GM12891 (cell line): ENCODE measurements at regions not wholly inside any gene's neighbourhood (a gene's known extent, or its start where the extent isn't known, plus 50 kb on each side); places are given as distances from the start of the nearest gene placed in this dataset.
"Not testable (repeated sequence)": the region's sequence is repeated elsewhere in the genome, so short reads cannot be mapped to it uniquely, and the experiment has no call there.

Experiments used
- DNase-seq: peaks from one replicate; pipeline ENCODE4 v3.0.0; 2011; ENCODE audit warnings: low spot score; ENCODE audit not compliant: insufficient read length
- FAIRE-seq: peaks from 2 replicates; lab custom pipeline; 2011; peaks lifted over from hg19 to GRCh38; lab: Jason Lieb, UNC
- PAX5 ChIP-seq: IDR thresholded peaks from 2 replicates; pipeline ENCODE4 v1.6.1; 2011; ENCODE audit warnings: low read length, moderate library complexity, mild to moderate bottlenecking; ENCODE audit not compliant: insufficient read depth, severe bottlenecking
- POLR2A ChIP-seq: IDR thresholded peaks from 2 replicates; pipeline ENCODE4 v1.6.1; 2011; ENCODE audit warnings: low read depth, low read length, control low read depth
- POLR2AphosphoS5 ChIP-seq: IDR thresholded peaks from 2 replicates; pipeline ENCODE4 v1.6.1; 2011; ENCODE audit warnings: low read depth, low read length, control low read depth
- POU2F2 ChIP-seq: IDR thresholded peaks from 2 replicates; pipeline ENCODE4 v1.6.1; 2011; ENCODE audit warnings: low read depth, mild to moderate bottlenecking, control low read depth, low read length, moderate library complexity
- SPI1 ChIP-seq: IDR thresholded peaks from 2 replicates; pipeline ENCODE4 v1.6.1; 2011; ENCODE audit warnings: low read depth, low read length, control low read depth
- TAF1 ChIP-seq: IDR thresholded peaks from 2 replicates; pipeline ENCODE4 v1.6.1; 2011; ENCODE audit warnings: low read depth, low read length, control low read depth

DNA sequence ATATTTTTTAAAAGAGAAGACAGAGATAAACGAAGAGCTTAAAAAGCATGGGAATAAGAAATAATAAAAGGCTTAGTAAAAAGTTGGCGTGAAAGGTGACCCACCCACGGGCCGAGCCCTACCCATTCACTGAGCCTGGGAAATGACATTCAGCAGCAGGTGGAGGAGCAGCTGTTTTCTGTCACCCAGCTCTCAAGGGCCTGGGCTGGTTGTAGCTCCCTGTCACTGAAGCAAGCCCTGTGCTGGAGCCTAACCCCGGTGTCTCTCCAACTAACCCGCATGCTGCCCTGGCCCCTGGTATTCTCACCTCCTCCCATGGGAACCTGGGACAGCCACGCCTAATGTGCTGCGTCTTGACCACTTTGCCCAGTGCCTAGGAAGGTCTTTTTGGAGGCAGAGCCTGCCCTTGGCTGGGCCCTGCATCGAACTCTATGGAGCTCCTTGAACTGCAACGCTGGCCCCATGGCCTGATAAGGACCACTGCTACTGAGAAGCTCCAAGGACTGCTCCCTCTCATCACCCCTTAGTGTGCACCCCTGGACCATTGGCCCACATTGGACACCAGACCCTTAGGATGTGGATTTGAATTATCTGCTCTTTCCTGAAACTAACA, 68.8 kb upstream of the IYD start:
- no peak for FAIRE-seq
- no peak for TF ChIP-seq PAX5
- no peak for TF ChIP-seq POLR2A
- TF ChIP-seq POLR2AphosphoS5: no peak
- TF ChIP-seq TAF1: no peak
- no peak for TF ChIP-seq POU2F2
- TF ChIP-seq SPI1: no peak
- no peak for DNase-seq

DNA sequence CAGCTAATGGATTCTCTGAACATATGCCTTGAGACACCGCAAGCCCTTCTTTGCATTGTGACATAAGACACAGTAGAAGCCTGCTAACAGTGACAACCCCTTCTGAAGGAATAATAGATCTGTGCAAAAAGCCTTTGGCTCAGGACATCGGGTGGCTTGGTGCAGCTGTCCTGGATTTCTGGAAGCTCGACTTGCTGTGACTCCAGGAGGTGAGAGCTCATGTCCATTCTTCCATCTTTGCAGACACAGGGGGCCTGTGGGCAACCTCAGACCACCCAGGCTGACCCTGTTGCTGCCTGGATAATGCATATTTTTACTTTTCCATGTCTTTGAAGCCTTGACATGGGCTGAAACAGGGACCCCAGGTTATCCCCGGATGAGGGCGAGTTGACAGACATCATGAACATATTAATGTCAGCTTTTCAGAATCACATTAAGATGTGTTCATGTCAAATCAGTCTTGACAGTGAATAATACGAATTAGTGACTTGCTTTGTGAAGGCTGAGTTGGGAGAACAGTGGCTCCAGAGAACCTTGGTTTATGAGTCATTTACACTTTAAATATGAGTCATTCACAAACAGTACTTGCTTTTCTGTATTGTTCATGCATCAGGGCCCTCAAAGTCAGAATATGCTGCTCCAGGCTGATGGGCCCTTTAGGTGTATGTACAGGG, 66.8 kb upstream of the IYD start:
- TF ChIP-seq POU2F2 (no peak), SPI1 (no peak), POLR2AphosphoS5 (no peak), POLR2A (no peak), TAF1 (no peak), PAX5 (no peak)
- FAIRE-seq (no peak), DNase-seq (peak; percentile 21)

DNA sequence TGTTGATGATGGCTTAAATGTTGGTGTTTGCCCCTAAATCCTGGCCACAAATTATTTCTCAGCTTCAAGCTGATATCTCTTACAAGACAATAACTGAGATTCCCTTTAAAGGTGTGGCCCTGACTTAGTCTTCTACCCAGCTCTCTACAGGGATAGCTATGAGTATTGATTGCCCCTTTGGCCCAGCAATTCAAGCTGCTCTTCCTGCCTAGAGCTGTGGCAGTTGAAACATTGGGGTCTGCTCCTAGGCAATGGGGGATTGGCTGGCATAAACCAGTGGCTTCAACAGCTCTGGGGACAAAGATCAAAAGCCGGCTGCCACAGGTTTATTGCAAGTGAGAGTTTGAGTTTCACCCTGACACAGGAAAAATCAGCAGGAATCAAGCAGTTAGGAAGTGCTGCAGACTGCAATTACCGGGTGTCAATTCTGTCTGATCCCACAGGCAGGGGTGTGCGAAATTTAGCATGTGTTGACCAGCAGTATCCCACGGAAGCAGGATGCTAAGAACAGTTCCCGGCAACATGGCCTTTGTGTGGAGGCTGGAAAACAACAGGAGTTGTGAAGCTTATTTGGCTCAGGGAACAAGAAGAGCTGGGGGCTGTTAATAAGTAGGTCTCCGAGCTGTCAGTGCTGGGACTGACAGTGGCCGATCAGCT, 66.2 kb upstream of the IYD start:
- no peak for FAIRE-seq
- no peak for DNase-seq
- TF ChIP-seq POLR2A: no peak
- TF ChIP-seq TAF1: no peak
- no peak for TF ChIP-seq SPI1
- no peak for TF ChIP-seq POU2F2
- TF ChIP-seq POLR2AphosphoS5: no peak
- TF ChIP-seq PAX5: no peak

DNA sequence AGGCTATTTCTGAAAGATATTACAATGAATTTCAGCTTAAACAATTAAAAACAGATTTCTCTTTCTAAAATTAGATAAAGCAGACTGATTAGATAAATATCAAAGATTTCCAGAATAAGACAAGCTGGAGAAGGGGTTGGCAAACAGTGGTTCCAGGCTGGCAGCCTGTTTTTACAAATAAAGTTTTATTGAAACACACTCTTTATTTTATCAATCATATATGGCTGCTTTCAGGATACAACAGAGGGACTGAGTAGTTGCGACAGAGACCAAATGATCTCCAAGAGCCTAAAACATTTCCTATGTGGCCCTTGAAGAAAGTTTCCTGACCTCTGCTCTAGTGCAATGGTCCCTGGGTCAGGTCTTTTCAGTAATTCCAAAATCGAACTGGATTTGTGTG, 65.6 kb upstream of the IYD start:
- TF ChIP-seq TAF1 (no peak), POLR2AphosphoS5 (no peak), POU2F2 (no peak), PAX5 (no peak), POLR2A (no peak), SPI1 (no peak)
- DNase-seq (no peak), FAIRE-seq (no peak)

- TF ChIP-seq PAX5: no peak
- TF ChIP-seq POU2F2: no peak
- no peak for TF ChIP-seq SPI1
- no peak for TF ChIP-seq TAF1
- no peak for TF ChIP-seq POLR2A
- no peak for TF ChIP-seq POLR2AphosphoS5
- DNase-seq: no peak
- FAIRE-seq: no peak
Observed at GRCh38 chr6:150304429-150304828, 64.4 kb upstream of the IYD start.

- TF ChIP-seq POLR2AphosphoS5: no peak
- FAIRE-seq: no peak
- no peak for DNase-seq
Observed at GRCh38 chr6:150306290-150306689, 62.5 kb upstream of the IYD start.

DNA sequence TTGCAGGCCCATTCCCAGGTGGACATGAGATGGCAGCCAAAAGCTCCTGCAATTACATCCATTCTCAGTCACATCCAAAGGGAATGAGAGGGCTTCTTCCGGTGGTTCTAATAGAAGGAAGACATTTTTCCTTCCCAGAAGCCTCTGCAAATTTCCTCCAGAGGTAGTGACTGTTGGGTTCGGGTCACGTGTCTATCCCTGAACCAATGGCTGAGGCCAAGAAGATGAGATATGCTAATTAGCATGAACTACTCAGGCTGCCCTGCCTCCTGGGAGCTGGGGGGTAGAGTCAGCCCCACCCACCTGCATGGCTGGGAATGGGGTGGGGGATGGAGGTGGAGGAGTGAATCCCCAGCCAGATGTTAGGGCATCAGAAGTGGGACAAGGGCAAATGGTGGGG, 61.3 kb upstream of the IYD start:
- no peak for FAIRE-seq

DNA sequence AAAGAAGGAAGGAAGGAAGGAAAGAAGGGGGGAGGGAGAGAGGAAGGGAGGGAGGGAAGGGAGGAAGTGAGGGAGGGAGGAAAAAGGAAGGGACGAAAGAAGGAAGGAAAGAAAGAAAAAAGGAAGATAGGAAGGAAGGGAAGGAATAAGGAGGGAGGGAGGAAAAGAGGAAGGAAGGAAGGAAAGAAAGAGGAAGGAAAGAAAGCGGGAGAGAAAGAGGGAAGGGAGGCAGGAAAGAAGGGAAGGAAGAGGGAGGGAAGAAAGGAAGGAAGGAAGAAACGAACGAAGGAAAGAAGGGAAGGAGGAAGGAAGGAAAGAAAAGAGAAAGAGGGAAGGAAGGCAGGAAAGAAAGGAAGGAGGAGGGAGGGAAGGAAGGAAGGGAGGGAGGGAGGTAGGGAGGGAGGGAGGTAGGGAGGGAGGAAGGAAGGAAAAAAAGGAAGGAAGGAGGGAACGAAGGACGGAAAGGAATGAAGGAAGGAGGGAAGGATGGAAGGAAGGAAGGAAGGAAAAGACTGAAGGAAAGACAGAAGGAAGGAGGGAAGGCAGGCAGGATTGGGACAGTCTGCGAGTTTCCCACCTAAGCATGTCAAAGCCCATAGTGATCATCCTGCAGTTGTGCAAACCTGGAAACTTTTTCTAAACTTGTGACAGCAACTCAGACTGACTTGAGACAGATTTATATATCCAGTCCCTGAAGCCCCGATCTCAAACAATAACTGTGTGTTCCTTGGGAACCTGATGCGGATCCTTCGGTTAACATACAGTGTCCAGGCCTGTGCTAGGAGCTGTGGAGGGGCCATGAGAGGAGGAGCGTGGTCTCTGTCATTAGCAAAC, 59.8 kb upstream of the IYD start:
- TF ChIP-seq POLR2A (no peak), PAX5 (no peak), POU2F2 (no peak), POLR2AphosphoS5 (no peak), TAF1 (no peak), SPI1 (no peak)
- DNase-seq: no peak
- FAIRE-seq: no peak

More for the DNA sequence above, 61.3 kb upstream of the IYD start:
- DNase-seq: no peak
- TF ChIP-seq TAF1: no peak

GRCh38 chr6:150310539-150310938, 58.3 kb upstream of the IYD start:
- no peak for TF ChIP-seq POLR2A
- TF ChIP-seq PAX5: no peak
- no peak for TF ChIP-seq TAF1
- no peak for TF ChIP-seq POU2F2
- TF ChIP-seq POLR2AphosphoS5: no peak
- no peak for TF ChIP-seq SPI1
- FAIRE-seq (no peak), DNase-seq (no peak)

GRCh38 chr6:150311149-150311944, 57.5 kb upstream of the IYD start:
- DNase-seq, FAIRE-seq: not testable (repeated sequence)
